Activated T-helper 1 cell treated with anti-CD3 and anti-CD28 coated beads, Interleukin-12 subunit alpha, Interleukin-12 subunit beta, Interleukin-2, Interleukin-4 antibody, amounts not matched to agents 30 ng/mL and 10 ng/mL and 1 ng/mL, durations not matched to agents 14 hours and 24 hours and 36 hours (primary cell): ENCODE measurements at regions not wholly inside any gene's neighbourhood (a gene's known extent, or its start where the extent isn't known, plus 50 kb on each side); places are given as distances from the start of the nearest gene placed in this dataset.

Source experiments
- DNase-seq: peaks from one replicate; pipeline ENCODE4 v3.0.0; 2021; ENCODE audit warnings: low spot score
- H3K27ac Mint-ChIP-seq: one replicate; pipeline ENCODE4 v1.8.0; 2021; ENCODE audit warnings: mild to moderate bottlenecking, mixed read lengths
- H3K27me3 Mint-ChIP-seq: one replicate; pipeline ENCODE4 v1.8.0; 2022; ENCODE audit warnings: mild to moderate bottlenecking, moderate library complexity, mixed read lengths; ENCODE audit not compliant: insufficient read depth
- H3K36me3 Mint-ChIP-seq: one replicate; pipeline ENCODE4 v1.8.0; 2021; ENCODE audit warnings: low read depth, mixed read lengths
- H3K4me1 Mint-ChIP-seq: one replicate; pipeline ENCODE4 v1.8.0; 2021; ENCODE audit warnings: low read depth, mixed read lengths
- H3K4me3 Mint-ChIP-seq: one replicate; pipeline ENCODE4 v1.8.0; 2021; ENCODE audit warnings: mild to moderate bottlenecking, moderate library complexity, mixed read lengths
- H3K9me3 Mint-ChIP-seq: one replicate; pipeline ENCODE4 v1.8.0; 2021; ENCODE audit warnings: mixed read lengths
- intact Hi-C: fragments of 100-400 bp; cut with micrococcal nuclease; formaldehyde crosslinking; loops from one replicate; pipeline ENCODE4 v1.15.1; 2024

DNA sequence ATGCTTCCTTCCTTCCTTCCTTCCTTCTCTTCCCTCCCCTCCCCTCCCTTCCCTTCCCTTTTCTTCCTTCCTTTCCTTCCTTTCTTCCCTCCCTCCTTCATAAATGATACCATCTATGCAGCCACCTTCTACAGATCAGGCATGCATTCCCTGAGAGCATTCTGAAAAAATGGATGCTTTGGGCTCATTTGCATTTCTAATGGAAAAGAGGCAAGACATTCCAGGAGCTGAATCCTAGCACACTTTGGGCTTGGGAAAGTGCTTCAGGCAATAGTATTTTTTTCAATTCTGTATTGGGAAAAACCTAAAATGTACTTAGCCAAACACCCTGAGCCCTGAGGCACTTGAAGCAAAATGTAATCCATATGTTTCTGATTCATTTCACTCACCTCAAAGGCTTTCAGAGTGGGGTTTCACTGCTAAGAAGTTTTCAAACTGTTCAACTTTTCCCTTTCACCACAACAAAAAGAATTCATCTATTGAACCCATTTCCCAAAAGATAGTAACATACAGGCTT lies 220.1 kb upstream of the RORA start:
- intact Hi-C loops, result no loop called here
- H3K27me3 Mint-ChIP-seq, result peaks cover 5% of the 10 kb centered on the region
- H3K4me3 Mint-ChIP-seq, result no peak overlapping the region
- no peaks in the 10 kb centered on the region for H3K9me3 Mint-ChIP-seq
- no peak overlapping the region for H3K27ac Mint-ChIP-seq
- H3K4me1 Mint-ChIP-seq, result no peaks in the 10 kb centered on the region
- DNase-seq, result no peak
- no peaks in the 10 kb centered on the region for H3K36me3 Mint-ChIP-seq

DNA sequence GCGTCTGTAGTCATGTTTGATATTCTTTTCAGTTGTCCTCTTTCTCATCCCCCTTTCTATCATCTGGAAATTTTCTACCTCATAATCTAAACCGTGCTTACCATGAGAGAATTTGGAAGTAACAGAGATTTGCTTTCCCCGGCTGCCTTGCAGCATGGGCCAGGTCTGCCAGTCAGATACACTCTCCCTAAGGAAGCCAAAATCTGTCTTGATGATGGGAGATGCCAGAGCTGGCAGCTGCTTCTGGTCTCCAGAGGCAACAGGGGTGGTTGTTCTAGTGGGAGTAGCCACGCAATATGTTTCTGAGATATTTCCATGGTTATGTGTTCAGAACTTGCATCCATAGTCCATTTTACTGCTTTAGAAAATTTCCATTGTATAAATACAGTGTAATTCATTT lies 218.9 kb upstream of the RORA start:
- intact Hi-C loops, result no loop called here
- Mint-ChIP-seq H3K27ac (no peak overlapping the region), H3K4me1 (no peaks in the 10 kb centered on the region), H3K4me3 (no peak overlapping the region), H3K27me3 (no peaks in the 10 kb centered on the region), H3K36me3 (no peaks in the 10 kb centered on the region), H3K9me3 (no peaks in the 10 kb centered on the region)
- DNase-seq, result no peak

DNA sequence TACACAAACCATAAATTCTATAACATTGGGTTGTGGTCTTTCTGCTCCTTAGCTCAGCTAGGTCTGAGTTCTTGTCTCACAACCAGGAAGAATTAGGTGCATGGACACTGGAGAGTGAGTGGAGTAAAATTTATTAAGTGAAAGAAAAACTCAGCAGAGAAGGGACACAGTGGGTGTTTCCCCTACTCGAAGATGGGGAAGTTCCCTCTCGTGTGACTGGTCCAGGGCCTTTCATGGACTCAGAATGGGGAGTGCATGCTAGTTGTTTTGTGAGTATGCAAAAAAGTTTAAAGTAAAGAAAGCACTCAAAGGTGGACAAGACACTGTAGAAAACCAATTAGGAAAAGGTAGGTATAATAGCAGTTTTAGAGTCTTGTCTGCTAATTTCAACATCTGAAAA lies 215.5 kb upstream of the RORA start:
- Mint-ChIP-seq H3K9me3 (no peaks in the 10 kb centered on the region), H3K27ac (no peak overlapping the region), H3K4me1 (no peaks in the 10 kb centered on the region), H3K4me3 (no peak overlapping the region), H3K27me3 (no peaks in the 10 kb centered on the region), H3K36me3 (no peaks in the 10 kb centered on the region)
- intact Hi-C loops, result no loop called here
- DNase-seq, result no peak

DNA sequence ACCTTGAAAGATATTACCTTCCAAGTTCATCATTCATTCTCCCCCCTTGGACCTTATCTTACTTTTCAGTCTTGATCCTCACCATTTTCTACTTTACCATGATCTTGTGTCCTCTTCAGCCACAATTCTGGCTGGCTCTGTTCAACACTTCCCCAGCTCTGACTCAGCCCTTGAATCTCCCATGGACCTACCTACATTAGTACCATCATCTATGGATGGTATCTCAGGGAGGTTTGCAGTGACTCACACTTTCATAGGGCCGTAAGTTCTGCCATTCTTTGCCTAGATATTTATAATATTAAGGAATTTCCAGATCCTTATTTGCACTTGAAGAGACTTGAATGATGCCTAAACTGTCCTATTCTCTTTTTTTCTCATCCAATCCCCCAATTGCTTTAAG lies 213.7 kb upstream of the RORA start:
- Mint-ChIP-seq H3K9me3 (no peaks in the 10 kb centered on the region), H3K4me1 (no peaks in the 10 kb centered on the region), H3K27ac (no peak overlapping the region), H3K27me3 (peaks cover 4% of the 10 kb centered on the region), H3K36me3 (no peaks in the 10 kb centered on the region), H3K4me3 (no peak overlapping the region)
- intact Hi-C loops, result no loop called here
- DNase-seq, result no peak

DNA sequence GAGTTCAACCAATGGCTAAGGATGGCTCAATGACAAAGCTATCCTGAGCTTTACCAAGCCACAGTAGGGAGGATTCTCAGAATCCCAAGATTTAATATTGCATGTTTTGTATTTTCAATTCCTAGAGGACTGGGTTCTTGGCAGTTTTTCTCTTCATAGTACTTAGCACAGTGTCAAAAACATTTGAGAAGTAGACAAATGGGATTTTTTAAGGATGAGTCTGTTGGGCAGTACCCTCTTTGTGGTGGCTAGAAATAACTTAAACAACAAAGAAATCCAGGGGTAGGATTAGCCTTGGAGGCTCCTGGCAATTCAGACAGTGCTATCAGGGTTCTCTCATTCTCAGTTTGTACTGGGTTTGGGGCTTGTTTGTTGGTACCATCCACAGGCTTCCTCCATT lies 212.8 kb upstream of the RORA start:
- intact Hi-C loops, result no loop called here
- no peaks in the 10 kb centered on the region for H3K36me3 Mint-ChIP-seq
- no peaks in the 10 kb centered on the region for H3K4me1 Mint-ChIP-seq
- DNase-seq, result no peak
- H3K27ac Mint-ChIP-seq, result no peak overlapping the region
- no peaks in the 10 kb centered on the region for H3K9me3 Mint-ChIP-seq
- H3K4me3 Mint-ChIP-seq, result no peak overlapping the region
- peaks cover 7% of the 10 kb centered on the region for H3K27me3 Mint-ChIP-seq

DNA sequence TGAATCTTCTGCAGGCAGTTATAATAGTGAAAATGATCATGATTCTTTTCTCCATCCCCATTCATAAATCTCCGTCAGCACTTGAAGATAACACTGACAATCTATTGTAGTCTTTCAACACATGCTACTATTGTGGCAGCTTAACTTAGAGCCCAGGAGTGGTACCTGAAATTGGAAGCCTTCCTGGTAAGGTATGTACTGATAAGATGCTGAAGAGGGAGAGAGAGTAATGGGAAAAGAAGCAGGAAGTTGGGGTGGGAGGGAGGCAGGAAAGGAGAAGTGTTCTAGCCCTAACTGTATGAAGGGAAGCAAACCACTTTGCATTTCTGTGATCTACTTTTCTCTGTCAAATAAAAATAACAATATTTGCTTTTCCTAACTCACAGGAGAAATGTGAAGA lies 197.4 kb upstream of the RORA start:
- intact Hi-C loops, result no loop called here
- H3K9me3 Mint-ChIP-seq, result no peaks in the 10 kb centered on the region
- no peaks in the 10 kb centered on the region for H3K36me3 Mint-ChIP-seq
- no peak overlapping the region for H3K27ac Mint-ChIP-seq
- no peak overlapping the region for H3K4me3 Mint-ChIP-seq
- no peaks in the 10 kb centered on the region for H3K4me1 Mint-ChIP-seq
- H3K27me3 Mint-ChIP-seq, result peaks cover 8% of the 10 kb centered on the region
- DNase-seq, result no peak

DNA sequence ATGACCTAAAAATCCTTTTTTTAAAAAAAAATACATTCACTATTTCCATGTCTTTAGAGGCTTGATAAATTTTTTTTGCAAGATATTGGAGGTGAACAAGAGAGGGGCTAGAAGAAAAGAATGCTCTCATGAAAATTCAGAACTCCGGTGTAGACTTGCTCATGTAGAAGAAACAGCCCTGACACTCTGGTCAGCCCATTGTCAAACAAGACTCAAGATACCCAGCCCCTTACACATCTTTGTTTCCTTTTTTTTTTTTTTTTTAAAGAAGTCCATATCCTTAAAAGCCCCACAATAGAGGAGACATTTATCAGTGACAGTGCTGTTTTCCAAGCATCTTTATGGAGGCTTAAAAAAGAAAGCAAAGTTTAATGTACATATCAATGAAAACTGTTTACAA lies 196.8 kb upstream of the RORA start:
- H3K27ac Mint-ChIP-seq, result no peak overlapping the region
- no peaks in the 10 kb centered on the region for H3K9me3 Mint-ChIP-seq
- no peaks in the 10 kb centered on the region for H3K4me1 Mint-ChIP-seq
- no peaks in the 10 kb centered on the region for H3K36me3 Mint-ChIP-seq
- no peak overlapping the region for H3K4me3 Mint-ChIP-seq
- H3K27me3 Mint-ChIP-seq, result peaks cover 8% of the 10 kb centered on the region
- intact Hi-C loops, result no loop called here
- no peak for DNase-seq

DNA sequence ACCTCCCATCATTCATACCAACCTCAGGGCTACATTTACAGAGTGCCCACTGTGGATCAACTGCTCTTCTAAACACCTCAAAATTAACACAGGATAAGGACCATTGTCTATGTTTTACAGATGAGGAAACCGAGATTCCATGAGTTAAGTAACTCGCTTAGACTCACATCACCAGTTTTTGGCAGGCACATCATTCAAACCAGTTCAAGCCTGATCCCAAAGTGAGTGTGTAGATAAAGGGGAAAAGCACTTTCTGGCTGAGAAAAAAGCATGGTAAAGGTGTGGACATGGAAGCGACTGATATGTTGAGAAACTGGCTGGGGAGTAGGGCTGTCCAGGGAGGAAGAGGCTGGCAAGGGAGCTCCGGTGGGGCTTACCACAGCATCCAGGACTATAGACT lies 193.7 kb upstream of the RORA start:
- DNase-seq, result no peak
- no peaks in the 10 kb centered on the region for H3K4me1 Mint-ChIP-seq
- peaks cover 4% of the 10 kb centered on the region for H3K27me3 Mint-ChIP-seq
- H3K4me3 Mint-ChIP-seq, result no peak overlapping the region
- H3K27ac Mint-ChIP-seq, result no peak overlapping the region
- H3K36me3 Mint-ChIP-seq, result no peaks in the 10 kb centered on the region
- intact Hi-C loops, result no loop called here
- H3K9me3 Mint-ChIP-seq, result no peaks in the 10 kb centered on the region

DNA sequence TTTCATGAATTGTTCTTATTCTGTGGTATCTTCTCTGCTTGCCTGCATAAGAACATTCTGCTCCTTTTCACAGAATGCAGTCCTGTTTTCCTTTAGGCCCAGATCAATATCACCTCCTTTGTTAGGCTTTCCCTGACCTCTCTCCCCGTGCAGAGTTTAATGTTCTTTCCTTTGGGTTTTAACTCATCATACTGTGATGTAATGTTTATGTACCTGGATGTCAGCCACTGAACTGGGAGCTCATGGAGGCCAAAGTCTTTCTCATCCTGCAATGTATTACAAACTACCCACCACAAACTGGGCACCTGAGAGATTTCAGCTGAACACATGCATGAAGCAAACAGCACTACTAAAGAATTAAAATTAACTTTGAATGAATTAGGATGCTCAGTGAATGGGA lies 192.8 kb upstream of the RORA start:
- Mint-ChIP-seq H3K4me3 (no peak overlapping the region), H3K36me3 (no peaks in the 10 kb centered on the region), H3K9me3 (no peaks in the 10 kb centered on the region), H3K27me3 (peaks cover 4% of the 10 kb centered on the region), H3K27ac (no peak overlapping the region), H3K4me1 (no peaks in the 10 kb centered on the region)
- intact Hi-C loops, result no loop called here
- DNase-seq, result no peak

DNA sequence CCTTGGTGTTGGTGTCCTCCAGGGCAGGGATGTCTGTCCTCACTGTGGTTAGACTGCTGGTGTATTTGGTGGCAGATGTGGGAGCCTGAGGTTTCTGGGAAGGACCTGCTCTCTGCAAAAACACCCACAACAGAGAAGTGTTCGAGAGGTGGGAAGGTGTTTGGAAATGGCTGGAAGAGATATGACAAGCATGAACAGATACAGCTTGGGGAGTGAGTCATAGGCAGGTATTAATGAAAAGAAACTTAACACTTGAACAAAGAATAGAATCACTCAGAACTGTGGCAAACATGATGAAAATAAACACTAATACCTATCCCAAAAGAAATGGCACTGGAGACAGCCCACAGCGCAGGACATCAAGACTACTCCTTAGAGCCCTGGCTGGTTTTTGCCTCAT lies 192.4 kb upstream of the RORA start:
- DNase-seq, result no peak
- Mint-ChIP-seq H3K9me3 (no peaks in the 10 kb centered on the region), H3K4me3 (no peak overlapping the region), H3K36me3 (no peaks in the 10 kb centered on the region), H3K27me3 (peaks cover 2% of the 10 kb centered on the region), H3K4me1 (no peaks in the 10 kb centered on the region), H3K27ac (no peak overlapping the region)
- intact Hi-C loops, result no loop called here

DNA sequence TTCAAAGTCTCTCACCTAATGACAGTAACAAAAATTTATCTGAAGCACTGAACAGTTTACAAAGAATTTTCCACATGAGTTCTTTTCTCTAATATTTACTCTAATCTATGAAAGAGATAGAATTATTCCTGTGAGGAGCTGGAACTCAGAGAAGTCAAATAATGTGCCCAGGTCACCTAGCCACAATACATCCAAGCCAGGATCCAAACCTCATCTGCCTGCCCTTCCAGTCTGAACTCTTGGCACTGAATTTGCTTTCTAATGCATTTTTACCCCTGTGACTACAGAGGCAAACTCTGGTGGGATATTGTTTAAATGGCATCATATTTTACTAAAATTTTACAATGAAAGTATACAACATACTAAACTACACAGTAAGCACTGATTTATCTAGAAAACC lies 191.4 kb upstream of the RORA start:
- Mint-ChIP-seq H3K9me3 (no peaks in the 10 kb centered on the region), H3K4me3 (no peak overlapping the region), H3K27ac (no peak overlapping the region), H3K36me3 (no peaks in the 10 kb centered on the region), H3K27me3 (peaks cover 2% of the 10 kb centered on the region), H3K4me1 (no peaks in the 10 kb centered on the region)
- DNase-seq, result no peak
- intact Hi-C loops, result no loop called here

DNA sequence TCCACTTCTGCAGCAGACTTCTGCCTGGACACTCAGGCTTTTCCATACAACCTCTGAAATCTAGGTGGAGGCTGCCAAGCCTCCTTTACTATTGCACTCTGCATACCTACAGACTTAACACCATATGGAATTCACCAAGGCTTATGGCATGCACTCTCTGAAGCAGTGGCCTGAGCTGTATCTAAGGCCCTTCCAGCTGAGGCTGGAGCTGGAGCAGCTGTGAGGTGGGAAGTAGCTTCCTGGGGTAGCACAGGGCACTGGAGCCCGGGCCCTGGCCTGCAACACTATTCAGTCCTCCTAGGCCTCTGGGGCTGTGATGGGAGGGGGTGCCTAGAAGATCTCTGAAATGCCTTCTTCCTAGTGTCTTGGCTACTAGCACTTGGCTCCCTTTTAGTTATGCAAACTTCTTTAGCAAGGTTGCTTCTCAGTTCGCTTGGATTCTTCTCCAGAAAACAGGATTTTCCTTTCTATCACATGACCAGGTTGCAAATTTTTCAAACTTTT lies 186.6 kb upstream of the RORA start:
- Mint-ChIP-seq H3K36me3 (no peaks in the 10 kb centered on the region), H3K4me3 (no peak overlapping the region), H3K4me1 (no peaks in the 10 kb centered on the region), H3K27me3 (no peaks in the 10 kb centered on the region), H3K27ac (no peak overlapping the region), H3K9me3 (no peaks in the 10 kb centered on the region)
- DNase-seq, result no peak
- intact Hi-C loops, result no loop called here

DNA sequence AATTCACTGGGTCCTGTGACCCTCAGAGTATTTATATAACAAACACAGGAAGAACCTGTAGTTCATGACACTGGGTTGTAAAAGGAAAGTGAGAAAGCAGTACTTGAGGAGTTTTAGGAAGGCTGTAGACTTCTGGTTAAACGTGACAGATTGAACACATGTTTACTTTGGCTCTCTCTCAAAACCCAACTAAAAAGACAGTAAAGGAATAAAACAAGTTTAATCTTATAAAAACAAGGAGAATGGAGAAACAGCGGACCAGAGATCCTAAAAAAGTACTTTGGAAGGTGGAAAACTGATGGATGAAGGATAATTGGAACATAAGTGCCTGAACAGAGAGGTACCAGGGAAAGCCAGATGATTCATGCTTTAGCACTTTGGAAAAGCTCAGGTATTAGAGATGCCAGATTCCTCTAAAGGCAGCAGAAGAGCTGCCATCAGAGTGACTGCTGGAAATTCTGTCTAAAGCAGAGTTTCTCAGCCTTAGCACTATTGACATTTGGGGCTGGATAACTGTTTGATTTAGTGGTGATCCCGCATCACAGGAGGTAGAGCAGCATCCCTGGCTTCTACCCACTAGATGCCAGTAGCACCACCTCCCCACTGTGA lies 182.9 kb upstream of the RORA start:
- peaks cover 6% of the 10 kb centered on the region for H3K27me3 Mint-ChIP-seq
- H3K4me3 Mint-ChIP-seq, result no peak overlapping the region
- no peak overlapping the region for H3K27ac Mint-ChIP-seq
- intact Hi-C loops, result no loop called here
- no peaks in the 10 kb centered on the region for H3K9me3 Mint-ChIP-seq
- no peaks in the 10 kb centered on the region for H3K36me3 Mint-ChIP-seq
- no peak for DNase-seq
- no peaks in the 10 kb centered on the region for H3K4me1 Mint-ChIP-seq

DNA sequence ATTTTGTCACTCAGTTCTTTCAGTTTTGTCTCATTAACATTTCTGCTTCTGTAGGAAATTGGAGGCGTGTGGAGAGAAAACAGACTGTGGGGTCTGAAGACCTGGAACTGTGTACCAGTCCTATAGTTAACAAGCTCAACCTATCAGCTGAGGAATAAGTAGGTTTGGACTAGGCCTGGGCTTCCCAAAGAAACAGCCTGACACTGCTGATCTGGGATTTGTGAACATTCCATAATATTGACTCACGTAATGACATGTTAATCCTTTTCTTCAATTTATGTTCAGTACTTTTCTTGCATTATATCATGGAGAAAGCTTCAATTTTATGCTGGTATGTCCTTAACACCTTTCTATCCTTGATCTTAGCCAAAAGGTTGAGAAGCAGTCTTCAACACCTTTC lies 181.6 kb upstream of the RORA start:
- intact Hi-C loops, result no loop called here
- no peaks in the 10 kb centered on the region for H3K9me3 Mint-ChIP-seq
- H3K27me3 Mint-ChIP-seq, result peaks cover 6% of the 10 kb centered on the region
- no peak for DNase-seq
- H3K4me1 Mint-ChIP-seq, result no peaks in the 10 kb centered on the region
- H3K36me3 Mint-ChIP-seq, result no peaks in the 10 kb centered on the region
- H3K4me3 Mint-ChIP-seq, result no peak overlapping the region
- H3K27ac Mint-ChIP-seq, result no peak overlapping the region
